ENCODE measurements at regions not wholly inside any gene's neighbourhood (a gene's known extent, or its start where the extent isn't known, plus 50 kb on each side); places are given as distances from the start of the nearest gene placed in this dataset.

- TF ChIP-seq ELK1 (IDR thresholded peaks at IDR 0.05; ENCODE audit: borderline replicate concordance, low read depth, low read length): no peak
- TF ChIP-seq POLR2A (IDR thresholded peaks at IDR 0.05; ENCODE audit: low read depth, low read length): no peak
- TF ChIP-seq MXI1 (IDR thresholded peaks at IDR 0.05; ENCODE audit: borderline replicate concordance, low read depth, low read length): no peak
- no peak for TF ChIP-seq MAZ (IDR thresholded peaks at IDR 0.05; ENCODE audit: borderline replicate concordance, low read depth, low read length)
- no peak for TF ChIP-seq SMC3 (IDR thresholded peaks at IDR 0.05; ENCODE audit: low read depth, low read length)
- no peak for TF ChIP-seq FOS (IDR thresholded peaks at IDR 0.05; ENCODE audit: low read depth, low read length)
- TF ChIP-seq RAD21 (IDR thresholded peaks at IDR 0.05; ENCODE audit: low read length): no peak
- no peak for TF ChIP-seq RFX5 (IDR thresholded peaks at IDR 0.05; ENCODE audit: low read depth, low read length)
- no peak for TF ChIP-seq RCOR1 (IDR thresholded peaks at IDR 0.05; ENCODE audit: insufficient replicate concordance, low read length)
- no peak overlapping the region for H2BK15ac ChIP-seq (ENCODE audit: low read depth, low read length)
- no peak overlapping the region for H3K23ac ChIP-seq (ENCODE audit: low read depth, low read length)
- H3K4ac ChIP-seq (ENCODE audit: low read depth, low read length): no peak overlapping the region
- intact Hi-C loops (cut with micrococcal nuclease): no loop called here
- H3K9me3 ChIP-seq (ENCODE audit: control insufficient read depth, insufficient read depth, low read length): peaks cover 55% of the 10 kb centered on the region
- no peaks in the 10 kb centered on the region for H3K36me3 ChIP-seq (ENCODE audit: control insufficient read depth, insufficient read depth, low read length)
- H4K91ac ChIP-seq (ENCODE audit: insufficient read depth, low read depth, low read length): no peak overlapping the region
- no peak overlapping the region for H3K14ac ChIP-seq (replicated peaks; ENCODE audit: low read depth, low read length)
- DNase-seq (no peak), ATAC-seq (ENCODE audit: low read depth) (no peak)
- dilution Hi-C loops (cut with HindIII; ENCODE audit: low sequenced_read_pairs, unreplicated experiment): no loop called here
- H3K9me1 ChIP-seq (ENCODE audit: insufficient read depth, low read length): no peaks in the 10 kb centered on the region
- H3K56ac ChIP-seq (ENCODE audit: extremely low read depth, insufficient read depth, low read length): no peak overlapping the region
- no peak overlapping the region for H2AK5ac ChIP-seq (ENCODE audit: low read depth, low read length)
- in situ Hi-C loops (cut with MboI; ENCODE audit: low sequenced_read_pairs): no loop called here
- no peak overlapping the region for H4K8ac ChIP-seq (ENCODE audit: low read depth in 2 of 2, low read length in 2 of 2)
- no peaks in the 10 kb centered on the region for H3K79me1 ChIP-seq (ENCODE audit: low read depth in 1 of 2, low read length in 2 of 2)
- H4K20me1 ChIP-seq (ENCODE audit: insufficient read depth, low read length): no peaks in the 10 kb centered on the region
- no peaks in the 10 kb centered on the region for H3K4me1 ChIP-seq (ENCODE audit: control insufficient read depth, insufficient read depth, low read length)
- WGBS, 2 experiments (ENCODE audit: extremely low coverage in 2 of 2, insufficient read length in 1 of 2): no CpG with 5 or more reads among the region's 13 CpGs
- no peak overlapping the region for H3K9ac ChIP-seq (ENCODE audit: low read depth, low read length)
- ChIA-PET CTCF (no interaction called here), POLR2A (ENCODE audit: unreplicated experiment) (no interaction called here)
- H3K4me3 ChIP-seq (ENCODE audit: insufficient read depth, low read depth, low read length): no peak overlapping the region
- no peak overlapping the region for H2BK120ac ChIP-seq (ENCODE audit: low read depth, low read length)
- H2AFZ ChIP-seq (replicated peaks; ENCODE audit: low read length, poor library complexity): no peak overlapping the region
- H3K27me3 ChIP-seq (ENCODE audit: control insufficient read depth, insufficient read depth, low read length): no peaks in the 10 kb centered on the region
- no peak overlapping the region for H3K27ac ChIP-seq (ENCODE audit: insufficient read depth, low read length)
- no peak overlapping the region for H2AK9ac ChIP-seq (replicated peaks; ENCODE audit: low read depth, low read length, poor library complexity)
- H4K5ac ChIP-seq (ENCODE audit: low read depth, low read length): no peak overlapping the region
- BruUV-seq (replicated peaks): no TSS peak
- no peak overlapping the region for H3K4me2 ChIP-seq (ENCODE audit: low read depth, low read length)
- no peak overlapping the region for H3K18ac ChIP-seq (ENCODE audit: low read depth, low read length)
- H2BK20ac ChIP-seq (ENCODE audit: low read depth, low read length): no peak overlapping the region
- H2BK5ac ChIP-seq (ENCODE audit: low read depth, low read length, poor library complexity, severe bottlenecking): no peak overlapping the region
Observed at GRCh38 chr6:167738386-167738785, 88.3 kb upstream of the AFDN start.

Measured in IMR-90 (cell line).